Stimulated activated CD8-positive, alpha-beta memory T cell treated with anti-CD3 and anti-CD28 coated beads, Interleukin-2, amount 100 ng/mL, for 48 hours (primary cell): ENCODE measurements at regions not wholly inside any gene's neighbourhood (a gene's known extent, or its start where the extent isn't known, plus 50 kb on each side); places are given as distances from the start of the nearest gene placed in this dataset.
"Not testable (repeated sequence)": the region's sequence is repeated elsewhere in the genome, so short reads cannot be mapped to it uniquely, and the experiment has no call there.

Source experiments
- DNase-seq, 2 donors: peaks; one replicate each; pipeline ENCODE4 v3.0.0-alpha.2; 2020; ENCODE audit warnings: low read depth in 2 of 2

DNA sequence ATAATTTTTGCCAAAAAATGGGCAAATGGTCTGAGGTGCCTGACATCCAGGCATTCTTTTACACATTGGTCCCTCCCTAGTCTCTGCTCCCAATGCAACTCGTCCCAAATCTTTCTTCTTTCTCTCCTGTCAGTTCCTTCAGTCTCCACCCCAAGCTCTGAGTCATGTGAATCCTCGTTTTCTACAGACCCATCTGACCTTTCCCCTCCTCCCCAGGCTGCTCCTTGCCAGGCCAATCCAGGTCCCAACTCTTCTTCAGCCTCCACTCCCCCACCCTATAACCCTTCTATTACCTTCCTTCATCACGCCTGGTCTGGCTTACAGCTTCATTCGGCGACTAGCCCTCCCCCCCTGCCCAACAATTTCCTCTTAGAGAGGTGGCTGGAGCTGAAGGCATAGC lies 55.3 kb downstream of the BBS10 start:
- DNase-seq = not testable (repeated sequence)

DNA sequence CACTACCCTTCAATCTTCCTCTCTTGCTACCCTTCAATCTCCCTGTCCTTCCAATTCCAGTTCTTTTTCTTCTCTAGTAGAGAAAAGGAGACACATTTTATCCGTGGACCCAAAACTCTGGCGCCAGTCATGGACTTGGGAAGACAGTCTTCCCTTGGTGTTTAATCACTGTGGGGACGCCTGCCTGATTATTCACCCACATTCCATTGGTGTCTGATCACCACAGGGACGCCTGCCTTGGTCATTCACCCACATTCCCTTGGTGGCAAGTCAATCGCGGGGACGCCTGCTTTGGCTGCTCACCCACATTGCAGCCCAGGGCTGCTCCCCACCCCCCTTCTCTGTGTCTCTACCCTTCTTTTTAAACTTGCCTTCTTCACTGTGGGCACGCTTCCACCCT lies 55.9 kb downstream of the BBS10 start:
- DNase-seq = not testable (repeated sequence)

DNA sequence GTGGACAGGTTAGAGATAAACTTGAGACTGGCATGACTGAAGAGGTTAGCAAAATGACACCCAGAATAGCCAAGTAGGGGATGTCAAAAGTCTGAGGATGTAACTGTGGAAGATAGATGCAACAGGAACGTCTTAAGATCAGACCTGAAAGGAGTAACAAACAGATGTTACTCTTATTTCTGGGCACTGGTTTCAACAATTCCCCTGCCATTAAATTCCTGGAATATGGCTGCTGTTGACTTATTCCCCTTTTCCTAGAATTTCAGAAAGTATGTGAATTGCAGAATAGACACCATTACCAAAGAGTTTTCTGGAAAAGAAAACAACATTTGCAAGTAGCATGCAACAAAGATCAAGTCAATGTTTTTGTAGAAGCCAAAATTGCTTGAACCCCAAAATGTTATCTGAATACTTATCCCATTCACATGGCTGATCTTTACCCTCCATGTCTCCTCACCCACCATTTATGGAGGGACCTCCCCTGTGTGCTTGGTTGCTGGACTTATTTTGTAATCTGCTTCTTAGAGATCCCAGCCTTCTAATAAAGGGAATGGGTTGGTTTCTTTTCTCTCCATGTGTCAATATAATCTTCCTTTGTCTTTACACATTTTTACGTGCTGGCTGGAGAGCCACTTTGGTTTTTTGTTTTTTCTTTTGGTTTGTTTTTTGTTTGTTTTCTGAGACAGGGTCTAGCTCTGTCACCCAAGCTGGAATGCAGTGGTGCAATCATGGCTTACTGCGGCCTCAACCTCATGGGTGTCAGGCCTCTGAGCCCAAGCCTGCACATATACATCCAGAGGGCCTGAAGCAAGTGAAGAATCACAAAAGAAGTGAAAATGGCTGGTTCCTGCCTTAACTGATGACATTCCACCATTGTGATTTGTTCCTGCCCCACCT lies 57.0 kb downstream of the BBS10 start:
- DNase-seq = no peak

DNA sequence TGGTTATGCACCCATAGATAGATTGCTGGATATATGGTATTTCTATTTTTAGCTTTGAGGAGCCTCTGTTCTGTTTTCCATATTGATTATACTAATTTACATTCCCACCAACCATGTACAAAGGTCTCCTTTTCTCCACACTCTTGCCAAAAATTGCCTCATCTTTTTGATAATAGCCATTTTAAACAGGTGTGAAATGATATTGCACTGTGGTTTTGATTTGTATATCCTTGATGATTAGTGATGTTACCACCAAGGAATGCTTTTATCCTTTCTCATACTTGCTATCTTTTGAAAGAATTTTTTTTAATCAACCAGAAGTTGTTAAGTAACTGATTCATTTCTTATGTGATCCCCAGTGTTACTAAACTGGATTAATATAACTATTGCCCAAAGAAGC lies 60.0 kb downstream of the BBS10 start:
- no peak for DNase-seq

DNA sequence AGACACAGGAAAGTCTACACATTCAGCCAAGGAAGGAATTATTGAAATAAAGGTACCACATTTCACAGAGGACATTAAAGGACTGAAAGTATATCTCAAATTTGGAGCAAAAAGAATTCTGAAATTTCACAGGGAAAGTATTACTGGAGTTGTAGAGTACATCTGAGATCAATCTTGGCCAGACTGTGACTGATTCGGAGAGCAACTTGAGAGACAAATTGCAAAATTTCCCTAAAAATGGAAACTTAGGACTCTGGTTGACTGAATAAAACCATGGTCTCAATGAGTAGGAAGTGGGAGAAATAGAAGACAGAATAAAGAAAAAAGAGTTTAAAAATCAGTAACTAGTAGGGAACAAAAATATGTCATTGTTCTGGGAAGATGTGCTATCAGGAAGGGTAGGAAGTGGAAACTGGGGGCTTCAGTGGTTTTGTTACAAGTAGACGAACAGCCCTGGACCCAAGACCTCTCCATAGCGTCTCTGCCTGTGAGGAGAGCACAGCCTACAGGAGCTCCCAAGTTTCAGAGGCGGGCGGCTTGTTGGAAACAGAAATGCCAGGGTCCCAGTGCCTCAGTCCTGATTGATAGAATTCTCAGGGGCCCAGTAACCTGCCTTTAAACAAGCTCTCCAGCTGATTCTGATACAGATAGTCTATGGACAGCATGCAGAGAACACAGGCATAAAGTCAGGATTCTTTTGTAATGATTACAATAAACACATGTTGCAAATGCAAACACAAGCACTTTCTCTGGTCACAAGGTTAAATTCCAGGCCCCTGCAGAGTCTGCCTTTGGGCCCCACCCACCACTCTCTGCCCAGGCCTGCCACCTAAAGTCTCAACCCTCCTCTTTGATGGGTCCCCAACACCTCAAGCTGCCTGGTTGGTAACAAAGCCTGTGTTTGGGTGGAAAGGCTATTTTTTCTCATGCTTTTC lies 63.1 kb downstream of the BBS10 start:
- no peak for DNase-seq

DNA sequence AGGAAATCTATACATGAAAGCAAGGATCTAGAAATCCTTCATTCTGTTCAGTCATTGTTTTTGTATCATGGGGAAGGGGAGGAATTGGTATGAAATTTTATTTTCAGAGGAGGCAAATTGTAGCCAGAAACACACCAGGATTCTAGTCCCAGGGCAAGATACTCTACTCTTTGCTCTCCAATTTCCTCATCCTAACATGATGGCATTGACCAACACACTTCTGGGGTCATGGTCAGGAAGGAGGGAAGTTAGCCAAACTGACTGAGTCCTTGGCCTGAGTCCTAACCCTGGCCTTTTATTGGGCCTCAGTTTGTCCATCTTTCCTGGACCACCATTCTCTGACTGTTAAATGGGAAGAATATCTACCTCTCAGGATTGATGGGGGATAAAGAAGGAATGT lies 65.5 kb downstream of the BBS10 start:
- DNase-seq = no peak

DNA sequence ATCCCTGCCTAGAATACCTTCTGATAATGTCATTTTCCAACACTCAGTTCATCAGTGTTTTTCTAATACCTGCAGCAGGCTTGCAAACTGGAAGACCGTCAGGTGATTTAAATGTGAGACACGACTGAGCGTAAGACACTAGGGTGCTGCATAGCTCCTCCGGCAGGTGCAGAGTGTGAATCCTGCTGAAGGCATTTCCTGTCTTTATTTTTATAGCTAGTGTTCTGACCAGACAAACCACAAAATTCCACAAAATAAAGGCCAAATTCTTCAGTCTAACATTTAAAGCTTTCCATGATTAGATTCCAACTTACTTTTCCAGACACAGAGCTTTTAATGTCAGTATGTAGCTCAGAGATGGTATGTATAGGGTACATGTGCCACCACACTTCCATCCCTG lies 70.7 kb downstream of the BBS10 start:
- no peak for DNase-seq

DNA sequence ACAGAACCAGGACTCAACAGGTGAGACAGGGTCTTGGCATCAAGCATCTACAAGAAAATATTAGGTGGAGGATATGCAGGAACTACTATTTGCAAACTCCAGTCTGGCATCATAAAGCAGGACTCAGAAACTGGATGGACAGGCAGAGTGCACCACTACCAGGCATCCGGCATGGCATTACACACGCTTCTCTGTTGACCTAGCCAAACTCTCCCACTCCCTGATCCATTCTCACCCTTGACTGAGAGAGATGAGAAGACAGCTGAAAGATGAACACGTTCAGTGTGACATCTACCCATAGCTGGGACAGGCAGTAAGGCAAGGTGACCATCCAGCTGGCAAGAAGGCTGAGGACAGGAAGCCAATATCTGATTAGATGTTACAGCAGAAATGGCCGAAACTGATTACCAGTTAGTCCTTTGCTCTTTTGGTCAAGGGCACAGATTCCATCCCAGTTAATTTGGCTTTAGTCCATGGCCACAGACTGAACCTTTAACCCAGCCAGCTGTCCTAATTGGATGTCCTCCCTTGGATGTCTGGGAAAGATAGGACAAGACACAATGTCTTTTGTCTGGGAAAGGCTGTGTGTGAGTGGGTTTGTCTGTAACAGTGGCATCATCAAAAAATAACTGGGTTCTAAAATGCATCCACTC lies 71.6 kb downstream of the BBS10 start:
- DNase-seq = no peak

DNA sequence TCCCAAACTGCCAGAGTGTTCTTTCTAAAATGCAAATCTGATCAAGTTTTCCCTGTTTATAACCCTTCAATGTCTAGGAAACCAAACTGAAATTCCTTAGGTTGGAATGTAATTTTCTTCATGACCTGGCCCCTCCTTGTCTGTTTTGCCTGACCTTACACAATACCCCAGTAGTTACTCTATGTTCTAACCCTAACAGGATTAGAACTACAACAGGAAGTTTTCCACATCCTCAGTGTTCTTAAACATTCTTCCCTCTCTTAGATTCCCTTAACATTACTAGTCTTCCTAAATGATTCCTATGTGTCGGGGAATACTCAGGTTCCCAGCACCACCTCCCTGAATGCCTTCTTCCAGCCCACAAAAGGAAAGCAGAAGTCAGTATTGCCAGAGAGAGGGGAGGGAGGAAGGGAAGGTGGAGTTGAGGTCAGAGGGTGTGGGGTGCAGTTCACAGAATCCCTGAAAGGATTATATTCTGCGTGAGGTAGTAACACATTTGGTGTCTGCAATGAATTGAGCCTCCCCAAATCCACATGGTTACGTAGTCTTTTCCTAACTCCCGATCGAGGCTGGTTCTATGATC lies 72.6 kb downstream of the BBS10 start:
- no peak for DNase-seq

DNA sequence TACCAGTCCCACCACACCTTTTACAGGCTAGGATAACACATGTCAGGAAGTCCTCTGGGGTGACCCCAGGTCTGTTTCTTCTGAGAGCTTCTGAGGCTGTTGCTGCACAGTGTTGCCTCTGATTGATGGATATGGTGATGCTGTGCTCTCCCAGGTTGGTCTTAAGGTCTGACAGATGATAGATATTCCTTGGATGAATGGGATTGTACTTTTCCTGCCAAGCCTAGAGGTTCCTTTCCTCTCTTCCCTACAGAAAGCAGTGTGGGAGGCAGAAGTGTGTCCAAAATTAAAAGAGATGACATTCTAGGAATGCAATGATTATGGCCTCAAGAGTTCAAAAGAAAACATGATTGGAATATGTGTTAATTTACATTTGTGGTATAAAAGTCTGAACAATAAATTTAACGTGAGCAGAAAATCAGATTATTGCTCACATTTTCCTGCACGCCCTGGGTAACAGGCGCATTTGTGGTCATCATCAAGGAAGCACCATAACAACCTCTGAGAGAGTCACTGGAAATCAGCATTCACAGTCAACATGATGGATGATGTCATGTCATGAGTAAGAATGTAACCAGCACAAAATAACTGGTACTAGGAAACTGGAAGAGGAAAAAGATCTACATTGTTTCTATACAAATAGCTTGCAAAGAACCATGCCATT lies 73.7 kb downstream of the BBS10 start:
- DNase-seq = peak in 1 of 2 donors; percentile 8

DNA sequence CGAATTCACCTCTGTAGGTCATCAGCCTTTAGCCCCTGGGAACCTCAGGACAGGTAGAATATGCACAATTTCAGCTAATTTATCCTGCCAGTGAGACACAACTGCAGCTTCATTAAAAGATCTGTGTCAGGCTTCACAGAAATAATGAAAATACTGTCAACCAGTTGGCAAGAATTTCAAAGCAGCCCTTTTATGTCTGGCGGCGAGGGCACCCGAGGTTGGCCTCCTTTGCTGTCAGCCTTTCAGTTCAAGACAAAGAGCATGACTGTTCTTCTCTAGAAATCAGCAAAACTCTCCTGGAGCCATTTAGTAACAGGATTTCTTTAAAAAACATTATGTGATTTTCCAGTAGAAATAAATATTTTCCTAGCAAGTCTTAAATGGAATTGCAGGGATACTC lies 75.9 kb downstream of the BBS10 start:
- DNase-seq = no peak

DNA sequence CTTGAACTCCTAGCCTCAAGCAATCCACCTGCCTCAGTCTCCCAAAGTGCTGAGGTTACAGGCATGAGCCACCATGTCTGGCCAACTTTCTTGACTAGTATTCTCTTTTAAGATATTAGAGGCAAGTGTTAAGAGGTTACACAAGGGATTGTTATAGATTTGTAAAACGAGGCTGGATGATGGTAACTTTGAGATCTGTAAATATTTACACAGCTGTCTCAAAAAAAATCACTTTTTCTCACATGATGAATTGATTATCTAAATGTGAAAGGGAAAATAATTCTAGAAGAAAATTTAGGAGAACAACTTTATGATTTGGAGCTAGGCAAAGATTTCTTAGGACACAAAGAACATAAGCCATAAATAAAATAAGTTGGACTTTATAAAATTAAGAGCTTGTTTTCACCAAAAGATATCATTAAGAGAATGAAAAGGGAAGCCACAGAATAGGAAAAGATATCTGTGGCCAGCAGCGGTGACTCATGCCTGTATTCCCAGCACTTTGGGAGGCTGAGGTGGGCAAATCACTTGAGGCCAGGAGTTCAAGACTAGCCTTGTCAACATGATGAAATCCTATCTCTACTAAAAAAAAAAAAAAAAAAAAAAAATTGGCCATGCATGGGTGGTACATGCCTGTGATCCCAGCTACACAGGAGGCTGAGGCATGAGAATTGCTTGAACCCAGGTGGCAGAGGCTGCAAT lies 77.4 kb downstream of the BBS10 start:
- DNase-seq = no peak

DNA sequence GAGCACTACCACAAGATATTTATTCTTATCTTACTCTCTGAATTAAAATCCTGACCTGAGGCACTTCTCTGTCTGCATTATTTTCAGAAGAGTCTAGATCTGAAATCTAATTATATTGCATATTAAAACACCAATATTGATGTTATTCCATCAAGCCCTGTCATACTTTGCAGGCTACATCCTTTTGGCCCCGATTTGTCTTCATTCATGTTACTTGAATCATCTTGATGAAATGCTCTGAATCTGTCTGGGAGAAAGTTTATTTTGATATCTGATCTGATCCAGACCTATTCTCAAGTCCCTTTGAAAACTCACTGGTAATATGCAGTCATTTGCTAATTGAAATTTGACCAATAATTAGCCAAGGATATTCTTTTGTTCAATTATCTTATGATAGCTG lies 79.9 kb downstream of the BBS10 start:
- no peak for DNase-seq

DNA sequence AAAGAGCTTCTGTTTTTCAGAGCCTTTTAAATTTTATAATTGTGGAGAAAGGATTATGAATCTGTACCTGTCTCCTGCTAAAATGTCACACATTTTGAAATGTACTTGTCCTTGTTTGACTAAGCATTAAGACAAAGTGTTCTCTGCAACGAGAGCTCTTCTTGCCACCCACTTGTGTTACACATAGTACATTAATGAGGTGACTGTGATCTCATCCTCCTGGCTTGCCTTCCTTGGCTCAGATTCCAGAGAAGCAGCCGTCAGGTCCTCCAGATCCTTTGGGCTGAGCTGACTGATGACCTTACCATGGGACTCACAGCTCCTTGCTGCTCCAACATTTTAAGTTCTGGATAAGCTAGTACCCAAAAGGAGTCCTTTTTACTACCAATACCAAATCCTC lies 81.4 kb downstream of the BBS10 start:
- no peak for DNase-seq

DNA sequence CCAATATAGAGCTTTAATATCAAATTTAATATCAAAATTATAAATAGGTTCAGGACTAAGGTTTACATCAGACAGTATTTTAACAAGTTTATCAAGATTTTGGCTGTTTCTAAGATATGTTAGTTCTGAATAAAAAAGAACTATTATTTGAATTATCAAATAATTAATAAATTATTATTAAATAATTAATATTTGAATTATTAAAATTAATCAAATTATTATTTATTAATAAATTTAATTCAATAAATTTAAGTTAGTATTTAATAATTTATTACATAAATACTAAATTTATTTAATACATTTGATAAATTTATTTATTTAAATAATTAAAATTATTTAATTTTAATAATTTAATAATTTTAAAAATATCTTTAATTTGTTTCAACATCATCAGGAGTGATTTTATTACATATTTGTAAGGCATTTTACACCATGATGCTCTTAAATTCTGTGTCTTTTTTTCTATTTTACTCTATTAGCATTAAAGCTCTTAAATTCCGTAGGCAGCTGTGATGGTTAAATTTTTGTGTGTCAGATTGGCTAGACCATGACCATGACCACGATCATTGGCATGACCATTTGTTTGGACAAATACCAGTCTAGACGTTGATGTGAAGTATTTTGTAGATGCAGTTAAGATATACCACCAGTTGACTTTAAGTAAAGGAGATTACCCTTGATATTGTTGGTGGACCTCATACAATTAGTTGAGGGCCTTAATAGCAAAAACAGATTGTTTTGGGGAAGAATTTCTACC lies 82.6 kb downstream of the BBS10 start:
- no peak for DNase-seq

DNA sequence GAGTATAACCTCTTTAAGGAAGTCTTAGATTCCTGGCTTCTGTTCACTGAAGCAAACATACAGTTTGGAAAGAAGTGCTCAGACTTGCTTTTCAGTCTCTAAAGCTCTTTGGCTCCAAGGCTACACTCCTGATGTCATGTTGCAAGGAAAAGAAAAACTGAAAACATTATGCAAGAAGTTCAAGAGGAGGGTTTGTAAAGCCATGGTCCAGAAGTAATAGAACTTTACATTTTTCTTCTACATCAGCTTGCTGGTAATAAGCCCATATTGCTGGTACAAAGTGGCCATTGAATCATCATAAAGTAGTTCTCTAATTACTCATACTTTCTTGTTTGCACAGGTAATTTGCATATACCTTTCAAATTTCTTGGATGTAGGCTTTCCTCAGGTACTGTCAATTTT lies 83.6 kb downstream of the BBS10 start:
- no peak for DNase-seq

DNA sequence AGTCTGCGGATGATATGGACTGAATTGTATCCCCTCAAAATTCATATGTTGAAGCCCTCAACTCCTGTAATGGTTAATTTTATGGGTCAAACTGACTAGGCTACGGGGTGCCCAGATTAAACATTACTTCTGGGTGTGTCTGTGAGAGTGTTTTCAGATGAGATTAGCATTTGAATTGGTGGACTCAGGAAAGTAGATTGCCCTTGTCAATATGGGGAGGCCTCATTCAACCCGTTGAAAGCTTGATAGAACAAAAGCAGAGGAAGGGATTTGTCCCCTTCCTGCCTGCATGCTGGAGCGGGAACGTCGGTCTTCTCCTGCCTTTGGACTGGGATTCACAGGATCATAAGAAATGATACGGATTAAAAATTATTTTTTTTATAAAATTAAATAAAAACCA lies 84.5 kb downstream of the BBS10 start:
- DNase-seq = no peak

DNA sequence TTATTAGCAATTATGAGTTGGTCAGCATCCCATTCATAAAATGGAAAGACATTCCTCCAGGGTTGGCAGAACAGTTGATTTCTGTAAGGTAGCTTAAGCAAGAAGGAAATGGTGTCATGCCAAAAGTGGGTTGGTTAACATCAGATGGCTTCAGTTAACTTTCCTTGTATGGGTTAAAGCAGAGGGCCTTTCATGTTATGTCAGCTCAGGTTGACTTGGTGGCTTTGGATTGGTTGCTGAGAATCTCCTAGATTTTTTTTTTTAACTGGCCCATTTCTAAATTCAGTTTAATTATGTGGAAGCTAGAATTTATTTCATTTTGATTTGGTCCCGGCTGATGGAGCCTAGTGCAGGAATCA lies 87.8 kb downstream of the BBS10 start:
- no peak for DNase-seq

DNA sequence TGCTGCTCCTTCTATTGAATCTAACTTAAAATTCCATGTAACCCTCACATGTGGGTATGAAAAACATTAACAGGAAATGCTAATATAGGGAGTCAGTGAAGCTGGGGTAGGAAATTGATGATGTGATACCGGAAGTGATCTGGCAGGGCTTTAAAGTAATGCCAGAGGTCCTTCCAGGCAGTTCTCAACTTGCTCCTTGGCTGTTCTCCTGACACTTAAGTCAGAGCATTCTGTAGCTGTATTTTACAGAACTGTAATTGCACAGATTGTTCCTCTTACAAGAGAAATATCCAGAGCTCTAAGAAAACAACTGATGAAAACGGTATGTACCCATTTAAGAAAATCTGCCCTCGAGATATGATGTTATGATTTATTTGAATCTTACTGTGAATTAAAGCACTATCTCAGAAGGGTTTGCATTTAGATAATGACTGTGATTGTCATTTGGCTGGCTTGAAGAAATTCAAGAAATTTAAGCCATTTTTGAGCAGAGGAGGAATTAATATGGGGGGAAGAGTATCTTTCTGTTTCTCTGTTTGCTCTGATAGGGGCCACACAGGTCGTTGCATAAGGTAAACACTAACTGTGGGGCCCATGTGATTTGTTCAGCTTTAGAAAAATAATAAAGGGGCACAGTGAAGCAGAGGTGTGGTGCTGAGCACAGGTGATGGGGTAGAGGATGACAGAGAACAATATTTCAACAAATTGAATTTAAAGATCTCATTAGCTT lies 88.4 kb downstream of the BBS10 start:
- no peak for DNase-seq
